ENCODE measurements at regions not wholly inside any gene's neighbourhood (a gene's known extent, or its start where the extent isn't known, plus 50 kb on each side); places are given as distances from the start of the nearest gene placed in this dataset.

DNA sequence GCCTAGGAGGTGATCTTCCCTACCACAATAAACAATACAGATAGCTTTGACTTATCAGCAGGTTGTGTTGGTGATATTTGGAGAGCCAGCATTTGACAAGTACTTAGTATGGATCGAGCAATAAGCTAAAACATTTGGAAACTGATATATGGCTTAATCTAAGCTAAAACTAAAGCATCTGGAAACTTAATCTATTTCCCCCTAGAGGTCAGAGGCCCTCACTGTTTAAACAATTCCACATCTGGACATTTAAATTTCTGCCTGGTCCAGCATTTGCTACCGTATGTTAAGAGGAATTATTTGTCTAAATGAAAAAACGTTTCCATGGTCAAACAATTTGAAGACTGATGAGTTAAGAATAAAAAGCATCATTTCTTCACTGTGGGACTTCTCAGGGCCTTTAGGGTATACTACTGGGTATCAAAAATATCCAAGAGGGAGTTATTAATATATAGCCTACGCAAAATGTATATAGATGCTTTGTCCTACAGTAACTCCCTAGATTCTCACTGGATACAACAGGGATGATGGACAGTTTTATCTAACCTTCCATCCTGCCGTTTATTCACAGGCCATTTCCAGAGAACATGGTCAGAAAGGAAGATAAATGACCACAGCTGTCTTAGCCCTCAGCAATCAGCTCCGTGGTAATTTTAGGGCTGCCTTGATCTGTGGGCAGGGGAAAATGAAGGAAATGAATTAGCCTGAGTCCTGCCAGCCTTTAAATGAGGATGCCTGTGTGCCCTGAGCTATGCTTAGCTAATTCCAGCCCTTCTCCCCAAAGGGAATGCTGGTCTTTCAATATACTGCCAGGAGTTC is 135.4 kb upstream of the NUDT4 start:
- Histone ChIP-seq H3K27ac (no peak overlapping the region), H3K36me3 (no peaks in the 10 kb centered on the region), H3K4me3 (no peak overlapping the region), H3K4me1 (peaks cover 7% of the 10 kb centered on the region), H3K27me3 (no peaks in the 10 kb centered on the region), H3K9me3 (no peaks in the 10 kb centered on the region)
- ATAC-seq = no peak
- TF ChIP-seq, protein P1, sequence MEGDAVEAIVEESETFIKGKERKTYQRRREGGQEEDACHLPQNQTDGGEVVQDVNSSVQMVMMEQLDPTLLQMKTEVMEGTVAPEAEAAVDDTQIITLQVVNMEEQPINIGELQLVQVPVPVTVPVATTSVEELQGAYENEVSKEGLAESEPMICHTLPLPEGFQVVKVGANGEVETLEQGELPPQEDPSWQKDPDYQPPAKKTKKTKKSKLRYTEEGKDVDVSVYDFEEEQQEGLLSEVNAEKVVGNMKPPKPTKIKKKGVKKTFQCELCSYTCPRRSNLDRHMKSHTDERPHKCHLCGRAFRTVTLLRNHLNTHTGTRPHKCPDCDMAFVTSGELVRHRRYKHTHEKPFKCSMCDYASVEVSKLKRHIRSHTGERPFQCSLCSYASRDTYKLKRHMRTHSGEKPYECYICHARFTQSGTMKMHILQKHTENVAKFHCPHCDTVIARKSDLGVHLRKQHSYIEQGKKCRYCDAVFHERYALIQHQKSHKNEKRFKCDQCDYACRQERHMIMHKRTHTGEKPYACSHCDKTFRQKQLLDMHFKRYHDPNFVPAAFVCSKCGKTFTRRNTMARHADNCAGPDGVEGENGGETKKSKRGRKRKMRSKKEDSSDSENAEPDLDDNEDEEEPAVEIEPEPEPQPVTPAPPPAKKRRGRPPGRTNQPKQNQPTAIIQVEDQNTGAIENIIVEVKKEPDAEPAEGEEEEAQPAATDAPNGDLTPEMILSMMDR (IDR thresholded peaks at IDR 0.05) = no peak
- intact Hi-C loops (cut with DNase I) = no loop called here
- DNase-seq = no peak

- ATAC-seq (no peak), DNase-seq (no peak)
- no peaks in the 10 kb centered on the region for H3K9me3 ChIP-seq
- H3K27me3 ChIP-seq = no peaks in the 10 kb centered on the region
- TF ChIP-seq, protein P1 (IDR thresholded peaks at IDR 0.05) = no peak
- no peaks in the 10 kb centered on the region for H3K36me3 ChIP-seq
- no peak overlapping the region for H3K4me3 ChIP-seq
- intact Hi-C loops (cut with DNase I) = no loop called here
- peaks cover 7% of the 10 kb centered on the region for H3K4me1 ChIP-seq
- H3K27ac ChIP-seq = peak overlapping the region; percentile 24
Observed at GRCh38 chr12:93243382-93243688, 134.4 kb upstream of the NUDT4 start.

DNA sequence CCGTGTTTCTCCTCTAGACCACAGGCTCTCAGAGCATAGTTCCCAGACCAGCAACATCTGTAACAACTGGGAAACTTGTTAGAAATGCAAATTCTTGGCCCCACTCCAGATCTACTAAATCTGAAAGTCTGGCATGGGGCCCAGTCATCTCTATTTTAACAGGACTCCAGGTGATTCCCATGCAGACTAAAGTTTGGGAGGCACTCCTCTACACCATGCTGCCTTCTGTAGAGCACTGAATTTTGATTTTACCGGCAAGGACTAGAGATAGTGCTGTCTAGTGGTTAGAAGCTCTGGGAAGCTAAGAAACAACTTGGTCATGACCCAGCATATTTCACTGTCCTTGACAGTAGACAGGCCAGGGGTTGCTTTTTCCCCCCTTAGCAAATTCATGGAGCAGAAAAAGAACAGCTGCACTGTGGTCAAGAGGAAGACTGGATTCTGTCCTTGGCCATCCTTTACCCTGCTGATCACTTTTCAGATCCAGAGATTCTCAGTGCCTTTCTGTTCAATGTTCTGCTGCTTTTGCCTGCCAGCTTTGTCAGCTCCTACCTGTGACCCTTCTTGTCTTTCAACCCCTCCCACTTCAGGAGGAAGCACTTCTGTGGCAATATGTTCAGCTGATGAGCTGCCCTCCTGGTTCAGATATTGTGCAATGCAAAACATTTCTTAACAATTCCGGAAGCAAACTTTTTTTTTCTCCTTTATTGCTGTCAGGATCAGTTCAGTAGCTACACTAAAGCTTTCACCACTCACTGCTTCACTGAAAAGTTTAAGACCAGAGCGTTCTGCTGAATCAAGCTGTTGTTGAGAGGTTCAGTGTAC is 133.8 kb upstream of the NUDT4 start:
- H3K4me1 ChIP-seq = peaks cover 7% of the 10 kb centered on the region
- no peaks in the 10 kb centered on the region for H3K9me3 ChIP-seq
- H3K27ac ChIP-seq = peak overlapping the region; percentile 24
- TF ChIP-seq, protein P1 (IDR thresholded peaks at IDR 0.05) = no peak
- no peaks in the 10 kb centered on the region for H3K27me3 ChIP-seq
- DNase-seq (no peak), ATAC-seq (peak; percentile 86)
- no peak overlapping the region for H3K4me3 ChIP-seq
- intact Hi-C loops (cut with DNase I) = no loop called here
- H3K36me3 ChIP-seq = no peaks in the 10 kb centered on the region

- TF ChIP-seq, protein P1 (IDR thresholded peaks at IDR 0.05) = no peak
- intact Hi-C loops (cut with DNase I) = no loop called here
- H3K27me3 ChIP-seq = no peaks in the 10 kb centered on the region
- no peaks in the 10 kb centered on the region for H3K36me3 ChIP-seq
- H3K4me3 ChIP-seq = no peak overlapping the region
- peaks cover 7% of the 10 kb centered on the region for H3K4me1 ChIP-seq
- DNase-seq (no peak), ATAC-seq (peak; percentile 34)
- peak overlapping the region; percentile 24 for H3K27ac ChIP-seq
- no peaks in the 10 kb centered on the region for H3K9me3 ChIP-seq
Observed at GRCh38 chr12:93244514-93245077, 133.1 kb upstream of the NUDT4 start.

GRCh38 chr12:93245543-93245942 is 132.2 kb upstream of the NUDT4 start:
- no peak overlapping the region for H3K4me3 ChIP-seq
- no peak overlapping the region for H3K27ac ChIP-seq
- DNase-seq (no peak), ATAC-seq (no peak)
- no peaks in the 10 kb centered on the region for H3K9me3 ChIP-seq
- no peaks in the 10 kb centered on the region for H3K36me3 ChIP-seq
- H3K4me1 ChIP-seq = peaks cover 7% of the 10 kb centered on the region
- no peaks in the 10 kb centered on the region for H3K27me3 ChIP-seq
- intact Hi-C loops (cut with DNase I) = no loop called here
- TF ChIP-seq, protein P1 (IDR thresholded peaks at IDR 0.05) = no peak

Measured in upper lobe of right lung (tissue), 1 donor.